ENCODE measurements at regions not wholly inside any gene's neighbourhood (a gene's known extent, or its start where the extent isn't known, plus 50 kb on each side); places are given as distances from the start of the nearest gene placed in this dataset.
"Not testable (repeated sequence)": the region's sequence is repeated elsewhere in the genome, so short reads cannot be mapped to it uniquely, and the experiment has no call there.

DNA sequence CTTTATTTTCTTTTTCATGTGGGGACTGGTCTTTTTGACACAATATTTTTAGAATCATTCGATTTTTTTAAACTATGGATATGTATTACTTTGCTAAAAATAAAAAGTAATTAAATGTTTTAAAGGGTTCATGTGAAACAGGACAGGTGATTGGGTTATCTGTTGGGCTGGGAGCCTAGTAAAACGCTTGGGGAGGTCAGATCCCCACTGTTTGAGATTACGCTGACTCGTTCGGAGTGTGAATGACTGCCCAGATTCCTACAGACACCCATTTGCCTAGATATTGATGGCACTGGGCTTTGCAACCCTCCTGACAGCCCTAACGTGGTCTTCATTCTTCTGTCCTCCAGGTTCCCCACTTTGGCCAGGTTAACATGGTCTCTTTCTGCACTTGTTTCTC lies 62.9 kb upstream of the UBASH3B start:
- no peaks in the 10 kb centered on the region for H3K4me1 ChIP-seq
- no peaks in the 10 kb centered on the region for H3K36me3 ChIP-seq
- 53 to 69% (median 60%) methylated on average over 6 of the region's 6 CpGs for WGBS, 5 donors
- DNase-seq = no peak
- H3K9me3 ChIP-seq = no peaks in the 10 kb centered on the region
- intact Hi-C loops (cut with DNase I; ENCODE audit: low total_unique reads) = no loop called here
- no peak overlapping the region for H3K4me3 ChIP-seq
- peaks cover 0 to 38% (median 3%) of the 10 kb centered on the region in 3 donors for H3K27me3 ChIP-seq
- TF ChIP-seq POLR2AphosphoS5 (IDR thresholded peaks at IDR 0.05) = no peak
- TF ChIP-seq EP300 (IDR thresholded peaks at IDR 0.05) = no peak
- TF ChIP-seq POLR2A (IDR thresholded peaks at IDR 0.05) = no peak
- TF ChIP-seq, protein P1, sequence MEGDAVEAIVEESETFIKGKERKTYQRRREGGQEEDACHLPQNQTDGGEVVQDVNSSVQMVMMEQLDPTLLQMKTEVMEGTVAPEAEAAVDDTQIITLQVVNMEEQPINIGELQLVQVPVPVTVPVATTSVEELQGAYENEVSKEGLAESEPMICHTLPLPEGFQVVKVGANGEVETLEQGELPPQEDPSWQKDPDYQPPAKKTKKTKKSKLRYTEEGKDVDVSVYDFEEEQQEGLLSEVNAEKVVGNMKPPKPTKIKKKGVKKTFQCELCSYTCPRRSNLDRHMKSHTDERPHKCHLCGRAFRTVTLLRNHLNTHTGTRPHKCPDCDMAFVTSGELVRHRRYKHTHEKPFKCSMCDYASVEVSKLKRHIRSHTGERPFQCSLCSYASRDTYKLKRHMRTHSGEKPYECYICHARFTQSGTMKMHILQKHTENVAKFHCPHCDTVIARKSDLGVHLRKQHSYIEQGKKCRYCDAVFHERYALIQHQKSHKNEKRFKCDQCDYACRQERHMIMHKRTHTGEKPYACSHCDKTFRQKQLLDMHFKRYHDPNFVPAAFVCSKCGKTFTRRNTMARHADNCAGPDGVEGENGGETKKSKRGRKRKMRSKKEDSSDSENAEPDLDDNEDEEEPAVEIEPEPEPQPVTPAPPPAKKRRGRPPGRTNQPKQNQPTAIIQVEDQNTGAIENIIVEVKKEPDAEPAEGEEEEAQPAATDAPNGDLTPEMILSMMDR (IDR thresholded peaks at IDR 0.05) = no peak
- H3K27ac ChIP-seq = no peak overlapping the region

DNA sequence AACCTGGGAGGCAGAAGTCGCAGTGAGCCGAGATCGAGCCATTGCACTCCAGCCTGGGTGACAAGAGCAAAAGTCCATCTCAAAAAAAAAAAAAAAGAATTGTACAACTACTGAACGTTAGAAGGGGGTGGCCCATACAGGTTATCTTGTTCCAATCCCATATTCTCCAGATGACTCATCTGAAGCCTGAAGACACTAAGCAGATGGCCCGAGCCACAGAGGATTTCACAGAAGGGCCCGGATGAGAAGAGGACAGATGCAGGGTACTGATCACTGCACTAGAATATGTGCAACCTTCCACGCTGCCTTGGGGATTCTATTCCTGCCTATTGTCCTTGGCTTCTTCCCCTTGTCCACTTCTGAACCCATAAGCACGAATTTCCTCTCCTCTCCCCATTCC lies 70.9 kb upstream of the UBASH3B start:
- peaks cover 0 to 5% (median 2%) of the 10 kb centered on the region in 4 donors for H3K4me1 ChIP-seq
- 79 to 88% (median 83%) methylated on average over 8 of the region's 8 CpGs for WGBS, 5 donors
- no peak for DNase-seq
- H3K4me3 ChIP-seq = no peak overlapping the region
- no peaks in the 10 kb centered on the region for H3K9me3 ChIP-seq
- H3K27ac ChIP-seq = no peak overlapping the region
- intact Hi-C loops (cut with DNase I; ENCODE audit: low total_unique reads) = no loop called here
- TF ChIP-seq EP300 (IDR thresholded peaks at IDR 0.05) (no peak), POLR2A (IDR thresholded peaks at IDR 0.05) (no peak), POLR2AphosphoS5 (IDR thresholded peaks at IDR 0.05) (no peak)
- TF ChIP-seq, protein P1 (IDR thresholded peaks at IDR 0.05) = no peak
- no peaks in the 10 kb centered on the region for H3K36me3 ChIP-seq
- peaks cover 0 to 10% (median 0%) of the 10 kb centered on the region in 3 donors for H3K27me3 ChIP-seq

DNA sequence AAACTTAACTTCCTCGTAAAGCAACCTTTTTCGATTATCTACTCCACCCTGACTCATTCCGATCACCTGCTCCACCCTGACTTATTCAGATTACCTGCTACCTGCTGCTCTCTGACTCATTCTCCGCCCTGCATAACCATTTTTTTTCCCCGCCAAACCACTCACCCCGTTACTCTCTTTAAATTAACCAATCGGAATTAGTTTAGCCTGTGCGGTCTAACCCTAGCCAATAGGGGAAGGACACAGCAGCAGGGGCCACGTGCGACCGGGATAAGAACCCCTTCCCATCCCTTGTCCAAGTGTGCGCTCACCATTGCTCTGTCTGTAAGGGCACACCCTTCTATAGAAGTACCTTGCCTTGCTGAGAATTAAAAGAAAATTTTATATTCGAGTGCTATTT lies 75.5 kb upstream of the UBASH3B start:
- peak overlapping the region in 1 of 5 donors; percentile 78 for H3K27ac ChIP-seq
- H3K36me3 ChIP-seq; H3K9me3 ChIP-seq; H3K4me1 ChIP-seq; intact Hi-C loops (cut with DNase I; ENCODE audit: low total_unique reads); H3K27me3 ChIP-seq: not testable (repeated sequence)
- DNase-seq = peak in 1 of 2 donors; percentile 38
- WGBS, 5 donors = 34 to 46% (median 42%) methylated on average over 13 of the region's 13 CpGs
- peak overlapping the region in 1 of 4 donors; percentile 42 for H3K4me3 ChIP-seq

DNA sequence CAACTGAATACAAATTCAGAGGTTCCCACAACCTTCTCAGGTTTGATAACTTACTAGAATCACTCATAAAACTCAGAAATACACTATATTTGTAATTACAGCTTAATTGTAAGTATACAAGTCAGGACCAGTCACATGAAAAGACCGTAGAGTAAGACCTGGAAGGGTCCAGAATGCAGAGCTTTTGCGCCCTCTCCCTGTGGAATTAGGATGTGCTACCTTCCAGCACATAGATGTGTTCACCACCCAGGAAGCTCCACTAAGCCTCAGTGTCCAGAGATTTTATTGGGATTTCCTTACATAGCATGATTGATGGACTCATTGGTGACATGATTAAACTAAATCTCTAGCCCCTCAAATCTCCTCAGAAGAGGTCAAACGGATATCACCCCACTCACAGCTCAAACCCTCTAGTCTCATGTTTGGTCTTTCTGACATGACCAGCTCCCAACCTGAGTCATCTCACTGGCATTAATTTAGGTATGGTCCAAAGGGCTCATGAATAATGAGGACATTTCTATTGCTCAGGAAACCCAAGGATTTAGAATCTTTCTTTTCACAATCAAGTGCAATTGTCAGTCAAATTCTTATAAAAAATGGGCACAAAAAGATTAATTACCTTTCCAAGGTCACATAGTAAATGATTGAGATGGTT lies 77.2 kb upstream of the UBASH3B start:
- intact Hi-C loops (cut with DNase I; ENCODE audit: low total_unique reads) = no loop called here
- TF ChIP-seq, protein P1 (IDR thresholded peaks at IDR 0.05) = no peak
- no peak for TF ChIP-seq POLR2AphosphoS5 (IDR thresholded peaks at IDR 0.05)
- TF ChIP-seq EP300 (IDR thresholded peaks at IDR 0.05) = no peak
- TF ChIP-seq POLR2A (IDR thresholded peaks at IDR 0.05) = no peak
- Histone ChIP-seq H3K27ac (no peak overlapping the region), H3K4me3 (no peak overlapping the region), H3K4me1 (peaks cover 0 to 5% (median 2%) of the 10 kb centered on the region in 4 donors), H3K27me3 (peaks cover 0 to 3% (median 0%) of the 10 kb centered on the region in 3 donors), H3K36me3 (no peaks in the 10 kb centered on the region), H3K9me3 (no peaks in the 10 kb centered on the region)
- DNase-seq = no peak
- 79 to 90% (median 85%) methylated on average over 3 of the region's 3 CpGs for WGBS, 5 donors

DNA sequence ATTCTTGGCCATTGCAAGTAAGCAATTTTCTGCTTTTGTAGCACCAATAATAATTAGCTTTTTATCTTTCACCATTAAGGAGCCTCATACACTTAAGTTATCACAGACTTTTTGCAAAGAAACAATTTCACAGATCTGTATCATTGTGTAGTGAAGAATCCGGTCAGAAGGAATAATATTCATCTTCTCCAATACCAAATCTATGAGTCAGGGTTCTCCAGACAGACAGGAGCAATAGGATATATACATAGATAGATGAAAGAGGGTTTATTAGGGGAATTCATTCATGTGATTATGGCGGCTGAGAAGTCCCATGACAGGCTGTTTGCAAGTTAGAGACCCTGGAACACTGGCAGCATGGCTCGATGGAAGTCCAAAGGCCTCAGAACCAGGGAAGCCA lies 82.9 kb upstream of the UBASH3B start:
- DNase-seq = no peak
- 76 to 92% (median 88%) methylated on average over 3 of the region's 3 CpGs for WGBS, 5 donors
- no peak overlapping the region for H3K27ac ChIP-seq
- TF ChIP-seq POLR2AphosphoS5 (IDR thresholded peaks at IDR 0.05) (no peak), EP300 (IDR thresholded peaks at IDR 0.05) (no peak), POLR2A (IDR thresholded peaks at IDR 0.05) (no peak)
- TF ChIP-seq, protein P1 (IDR thresholded peaks at IDR 0.05) = no peak
- peaks cover 0 to 4% (median 0%) of the 10 kb centered on the region in 3 donors for H3K27me3 ChIP-seq
- no peaks in the 10 kb centered on the region for H3K36me3 ChIP-seq
- H3K4me3 ChIP-seq = no peak overlapping the region
- intact Hi-C loops (cut with DNase I; ENCODE audit: low total_unique reads) = no loop called here
- no peaks in the 10 kb centered on the region for H3K9me3 ChIP-seq
- H3K4me1 ChIP-seq = no peaks in the 10 kb centered on the region

All from stomach (tissue), 8 donors.